ENCODE measurements at regions not wholly inside any gene's neighbourhood (a gene's known extent, or its start where the extent isn't known, plus 50 kb on each side); places are given as distances from the start of the nearest gene placed in this dataset.

DNA sequence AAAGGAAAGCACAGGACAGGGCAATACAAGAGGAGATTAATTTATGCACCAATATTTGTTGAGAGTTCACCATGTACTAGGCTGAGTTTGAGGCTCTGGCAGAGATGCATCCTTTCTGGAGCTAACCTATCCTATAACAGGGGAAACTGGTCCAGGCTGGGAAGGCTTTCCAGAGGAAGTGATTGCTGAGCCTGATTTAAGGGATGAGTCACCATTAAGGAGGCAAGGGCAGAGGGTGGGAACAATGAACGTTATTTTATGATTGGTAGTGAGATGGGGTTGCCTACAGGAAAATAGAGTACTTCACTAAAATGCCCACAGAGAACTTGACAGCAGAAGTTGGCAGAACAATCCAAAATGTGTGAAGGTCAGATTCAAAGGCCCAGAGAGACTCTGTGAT is 141.4 kb downstream of the PLPP3 start:
- no peaks in the 10 kb centered on the region for H3K27me3 Mint-ChIP-seq (ENCODE audit: unreplicated experiment)
- H3K4me3 Mint-ChIP-seq (ENCODE audit: unreplicated experiment) = no peak overlapping the region
- TF ChIP-seq, protein P1, sequence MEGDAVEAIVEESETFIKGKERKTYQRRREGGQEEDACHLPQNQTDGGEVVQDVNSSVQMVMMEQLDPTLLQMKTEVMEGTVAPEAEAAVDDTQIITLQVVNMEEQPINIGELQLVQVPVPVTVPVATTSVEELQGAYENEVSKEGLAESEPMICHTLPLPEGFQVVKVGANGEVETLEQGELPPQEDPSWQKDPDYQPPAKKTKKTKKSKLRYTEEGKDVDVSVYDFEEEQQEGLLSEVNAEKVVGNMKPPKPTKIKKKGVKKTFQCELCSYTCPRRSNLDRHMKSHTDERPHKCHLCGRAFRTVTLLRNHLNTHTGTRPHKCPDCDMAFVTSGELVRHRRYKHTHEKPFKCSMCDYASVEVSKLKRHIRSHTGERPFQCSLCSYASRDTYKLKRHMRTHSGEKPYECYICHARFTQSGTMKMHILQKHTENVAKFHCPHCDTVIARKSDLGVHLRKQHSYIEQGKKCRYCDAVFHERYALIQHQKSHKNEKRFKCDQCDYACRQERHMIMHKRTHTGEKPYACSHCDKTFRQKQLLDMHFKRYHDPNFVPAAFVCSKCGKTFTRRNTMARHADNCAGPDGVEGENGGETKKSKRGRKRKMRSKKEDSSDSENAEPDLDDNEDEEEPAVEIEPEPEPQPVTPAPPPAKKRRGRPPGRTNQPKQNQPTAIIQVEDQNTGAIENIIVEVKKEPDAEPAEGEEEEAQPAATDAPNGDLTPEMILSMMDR (IDR thresholded peaks at IDR 0.05; ENCODE audit: partially characterized antibody, unreplicated experiment) = no peak
- no peak for DNase-seq
- H3K9me3 Mint-ChIP-seq (ENCODE audit: unreplicated experiment) = peaks cover 5% of the 10 kb centered on the region
- H3K36me3 Mint-ChIP-seq (ENCODE audit: unreplicated experiment) = no peaks in the 10 kb centered on the region
- peaks cover 41% of the 10 kb centered on the region for H3K4me1 Mint-ChIP-seq (ENCODE audit: low read depth, unreplicated experiment)
- no peak overlapping the region for H3K27ac Mint-ChIP-seq (ENCODE audit: unreplicated experiment)

DNA sequence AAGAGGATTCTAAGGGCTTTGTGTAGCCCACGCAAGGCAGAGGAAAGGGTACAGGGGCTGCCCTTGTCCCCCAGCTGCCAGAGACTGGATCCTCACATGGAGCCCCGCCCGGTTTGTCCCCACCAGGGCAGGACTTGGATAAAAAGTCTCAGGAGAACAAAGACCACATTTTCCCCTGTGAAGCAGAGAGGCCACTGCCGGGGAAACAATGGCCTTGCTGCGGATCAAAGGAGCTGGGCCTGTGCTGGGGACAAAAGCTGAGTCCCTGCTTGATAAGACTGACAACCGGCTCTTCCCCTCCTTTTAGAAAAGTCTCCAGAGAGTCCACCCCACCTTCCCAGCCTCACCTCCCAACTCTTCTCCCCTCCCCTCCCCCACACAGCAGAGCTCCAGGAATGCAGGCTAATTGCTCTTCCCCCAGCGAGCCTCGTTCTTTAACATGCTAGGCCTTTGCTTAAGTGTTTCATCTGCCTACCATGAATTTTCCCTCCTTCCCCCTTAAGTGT is 142.4 kb downstream of the PLPP3 start:
- peaks cover 32% of the 10 kb centered on the region for H3K4me1 Mint-ChIP-seq (ENCODE audit: low read depth, unreplicated experiment)
- H3K4me3 Mint-ChIP-seq (ENCODE audit: unreplicated experiment) = no peak overlapping the region
- peaks cover 5% of the 10 kb centered on the region for H3K9me3 Mint-ChIP-seq (ENCODE audit: unreplicated experiment)
- H3K27me3 Mint-ChIP-seq (ENCODE audit: unreplicated experiment) = no peaks in the 10 kb centered on the region
- DNase-seq = peak; percentile 26
- no peaks in the 10 kb centered on the region for H3K36me3 Mint-ChIP-seq (ENCODE audit: unreplicated experiment)
- TF ChIP-seq, protein P1 (IDR thresholded peaks at IDR 0.05; ENCODE audit: partially characterized antibody, unreplicated experiment) = no peak
- peak overlapping the region; percentile 83 for H3K27ac Mint-ChIP-seq (ENCODE audit: unreplicated experiment)

DNA sequence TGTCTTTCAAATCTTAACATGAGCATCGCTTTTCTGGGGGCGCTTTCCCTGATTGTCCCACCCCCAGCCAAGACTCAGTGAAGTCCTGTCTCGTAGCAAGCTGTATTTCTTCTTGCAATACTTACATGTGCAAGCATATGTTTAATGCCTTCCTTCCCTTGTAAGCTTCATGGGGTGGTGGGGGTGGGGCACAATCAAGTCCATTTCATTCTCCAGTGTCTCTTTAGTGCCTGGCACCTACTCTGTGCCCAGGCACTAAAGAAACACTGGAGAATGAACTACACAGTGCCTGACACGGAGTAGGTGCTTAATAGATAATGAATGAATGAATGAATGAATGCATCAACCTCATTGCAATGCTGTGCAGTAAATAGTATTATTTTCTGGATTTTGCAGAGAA is 143.1 kb downstream of the PLPP3 start:
- H3K36me3 Mint-ChIP-seq (ENCODE audit: unreplicated experiment) = no peaks in the 10 kb centered on the region
- no peak for DNase-seq
- H3K27me3 Mint-ChIP-seq (ENCODE audit: unreplicated experiment) = no peaks in the 10 kb centered on the region
- H3K4me3 Mint-ChIP-seq (ENCODE audit: unreplicated experiment) = no peak overlapping the region
- H3K9me3 Mint-ChIP-seq (ENCODE audit: unreplicated experiment) = peaks cover 3% of the 10 kb centered on the region
- H3K4me1 Mint-ChIP-seq (ENCODE audit: low read depth, unreplicated experiment) = peaks cover 25% of the 10 kb centered on the region
- TF ChIP-seq, protein P1 (IDR thresholded peaks at IDR 0.05; ENCODE audit: partially characterized antibody, unreplicated experiment) = no peak
- H3K27ac Mint-ChIP-seq (ENCODE audit: unreplicated experiment) = peak overlapping the region; percentile 83

DNA sequence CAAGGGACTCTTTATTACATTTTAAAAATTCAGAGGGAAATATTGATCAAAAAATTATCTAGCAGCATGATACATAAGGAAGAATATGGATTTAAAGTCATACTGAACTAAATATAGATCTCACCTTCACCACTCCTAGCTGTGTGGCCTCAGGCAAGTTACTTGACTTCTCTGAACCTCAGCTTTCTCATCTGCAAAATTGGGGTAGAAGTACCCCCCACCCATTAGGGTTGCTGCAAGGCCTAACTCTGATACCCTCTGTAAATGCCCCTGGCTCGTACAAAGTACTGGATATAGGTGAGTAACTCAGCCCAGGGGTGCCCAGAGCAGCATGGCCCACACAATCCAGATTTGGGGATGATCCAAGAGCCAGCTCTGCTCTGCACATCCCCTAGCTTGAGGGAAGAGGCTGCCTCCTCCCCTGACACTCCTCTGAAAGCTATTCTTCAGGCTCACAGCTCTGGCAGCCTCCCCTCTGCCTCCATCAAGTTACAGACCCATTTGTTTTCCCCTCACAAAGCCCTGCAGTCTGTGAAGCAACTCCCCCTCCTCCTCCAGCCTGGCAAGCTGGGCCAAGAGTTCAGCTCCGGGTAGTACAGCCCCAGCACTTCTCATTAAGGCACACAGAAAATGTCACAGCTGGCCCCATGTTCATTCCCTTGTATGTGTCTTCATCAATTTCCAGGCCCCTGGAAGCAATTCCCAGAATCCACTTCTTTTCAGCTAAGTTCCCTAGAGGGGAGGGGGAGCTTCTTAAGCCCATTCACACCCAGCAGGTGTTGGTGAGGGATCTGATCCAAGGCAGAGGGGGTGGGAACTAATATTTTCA is 143.7 kb downstream of the PLPP3 start:
- Mint-ChIP-seq H3K36me3 (ENCODE audit: unreplicated experiment) (no peaks in the 10 kb centered on the region), H3K27me3 (ENCODE audit: unreplicated experiment) (no peaks in the 10 kb centered on the region), H3K27ac (ENCODE audit: unreplicated experiment) (peak overlapping the region; percentile 83), H3K4me1 (ENCODE audit: low read depth, unreplicated experiment) (peaks cover 25% of the 10 kb centered on the region), H3K4me3 (ENCODE audit: unreplicated experiment) (no peak overlapping the region), H3K9me3 (ENCODE audit: unreplicated experiment) (peaks cover 3% of the 10 kb centered on the region)
- TF ChIP-seq, protein P1 (IDR thresholded peaks at IDR 0.05; ENCODE audit: partially characterized antibody, unreplicated experiment) = no peak
- DNase-seq = peak; percentile 37

DNA sequence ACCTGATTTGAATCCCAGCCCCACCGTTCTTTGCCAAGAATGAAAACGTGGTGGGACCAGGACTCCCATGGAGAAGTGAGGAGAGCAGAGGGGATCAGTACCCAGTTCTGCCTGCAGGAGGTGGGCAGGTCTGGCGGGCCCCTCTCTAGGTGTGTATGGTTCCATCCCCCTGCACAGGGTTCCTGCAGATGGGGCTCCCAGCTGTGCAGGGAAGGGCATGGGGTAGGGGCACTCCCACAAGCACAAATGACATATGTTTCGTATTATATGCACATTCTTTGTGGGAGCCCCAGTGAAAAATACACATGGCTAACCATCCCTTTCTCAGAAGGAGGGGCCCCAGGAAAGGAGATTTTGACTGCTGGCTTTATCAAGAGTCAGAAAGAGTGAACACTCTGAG is 144.6 kb downstream of the PLPP3 start:
- Mint-ChIP-seq H3K9me3 (ENCODE audit: unreplicated experiment) (peaks cover 2% of the 10 kb centered on the region), H3K4me1 (ENCODE audit: low read depth, unreplicated experiment) (peaks cover 25% of the 10 kb centered on the region), H3K36me3 (ENCODE audit: unreplicated experiment) (no peaks in the 10 kb centered on the region), H3K27ac (ENCODE audit: unreplicated experiment) (no peak overlapping the region), H3K27me3 (ENCODE audit: unreplicated experiment) (no peaks in the 10 kb centered on the region), H3K4me3 (ENCODE audit: unreplicated experiment) (no peak overlapping the region)
- TF ChIP-seq, protein P1 (IDR thresholded peaks at IDR 0.05; ENCODE audit: partially characterized antibody, unreplicated experiment) = peak; percentile 42
- DNase-seq = no peak

Measured in glutamatergic neuron (in vitro differentiated cells).